MM.1S (cell line): ENCODE measurements at regions not wholly inside any gene's neighbourhood (a gene's known extent, or its start where the extent isn't known, plus 50 kb on each side); places are given as distances from the start of the nearest gene placed in this dataset.

Experiments
- DNase-seq: peaks from one replicate; pipeline ENCODE4 v3.0.0-alpha.2; 2015
- H2AFZ ChIP-seq: fragments of 300-600 bp; sonication (generic); 2 replicates; pipeline ENCODE4 v1.6.0; 2016; ENCODE audit warnings: antibody characterized with exemption, low read length
- H3F3A ChIP-seq: fragments of 300-600 bp; sonication (generic); 2 replicates; pipeline ENCODE4 v1.6.1; 2016; ENCODE audit warnings: mild to moderate bottlenecking, antibody characterized with exemption, low read length, moderate library complexity, mixed read lengths; ENCODE audit not compliant: insufficient read depth
- H3K27ac ChIP-seq: fragments of 300-600 bp; sonication (generic); 2 replicates; pipeline ENCODE4 v1.5.1; 2016; ENCODE audit warnings: mild to moderate bottlenecking, low read length
- H3K27me3 ChIP-seq: fragments of 300-600 bp; sonication (generic); replicated peaks from 2 replicates; pipeline ENCODE4 v1.6.0; 2016; ENCODE audit warnings: low read length; ENCODE audit not compliant: insufficient read depth
- H3K36me3 ChIP-seq: fragments of 300-600 bp; sonication (generic); replicated peaks from 2 replicates; pipeline ENCODE4 v1.6.1; 2016; ENCODE audit warnings: mild to moderate bottlenecking, low read length, mixed read lengths; ENCODE audit not compliant: insufficient read depth
- H3K4me1 ChIP-seq: fragments of 300-600 bp; sonication (generic); 2 replicates; pipeline ENCODE4 v1.6.1; 2016; ENCODE audit warnings: low read length, mixed read lengths
- H3K4me2 ChIP-seq: fragments of 300-600 bp; sonication (generic); 2 replicates; pipeline ENCODE4 v1.6.0; 2016; ENCODE audit warnings: low read depth, low read length
- H3K4me3 ChIP-seq: fragments of 300-600 bp; sonication (generic); 2 replicates; pipeline ENCODE4 v1.5.1; 2016; ENCODE audit warnings: low read length, mixed read lengths
- H3K79me2 ChIP-seq: fragments of 300-600 bp; sonication (generic); 2 replicates; pipeline ENCODE4 v1.6.1; 2016; ENCODE audit warnings: mixed run types, low read length, mixed read lengths
- H3K9ac ChIP-seq: fragments of 300-600 bp; sonication (generic); 2 replicates; pipeline ENCODE4 v1.6.1; 2016; ENCODE audit warnings: low read length, mixed read lengths
- H3K9me2 ChIP-seq: fragments of 300-600 bp; sonication (generic); replicated peaks from 2 replicates; pipeline ENCODE4 v1.6.1; 2016; ENCODE audit warnings: mild to moderate bottlenecking, low read length, mixed read lengths; ENCODE audit not compliant: insufficient read depth
- H3K9me3 ChIP-seq: fragments of 300-600 bp; sonication (generic); replicated peaks from 2 replicates; pipeline ENCODE4 v1.6.1; 2016; ENCODE audit warnings: mild to moderate bottlenecking, low read length, mixed read lengths; ENCODE audit not compliant: insufficient read depth
- H4K20me1 ChIP-seq: fragments of 300-600 bp; sonication (generic); 2 replicates; pipeline ENCODE4 v1.6.1; 2016; ENCODE audit warnings: mild to moderate bottlenecking, low read length, moderate library complexity, mixed read lengths; ENCODE audit not compliant: insufficient read depth
- CTCF ChIP-seq: fragments of 300-600 bp; sonication (generic); IDR thresholded peaks from 2 replicates; pipeline ENCODE4 v1.5.1; 2016; ENCODE audit warnings: antibody characterized with exemption, low read length, mixed read lengths
- EZH2 ChIP-seq: fragments of 300-600 bp; sonication (generic); optimal IDR thresholded peaks from 2 replicates; pipeline ENCODE3; 2017; ENCODE audit warnings: low read depth, mild to moderate bottlenecking, antibody characterized with exemption, low read length, mixed read lengths
- EZH2phosphoT487 ChIP-seq: fragments of 300-600 bp; sonication (generic); IDR thresholded peaks from 2 replicates; pipeline ENCODE4 v1.6.1; 2018; ENCODE audit warnings: antibody characterized with exemption, low read length

- H3K9me2 ChIP-seq: no peaks in the 10 kb centered on the region
- H2AFZ ChIP-seq: no peak overlapping the region
- no peak overlapping the region for H3K27ac ChIP-seq
- no peaks in the 10 kb centered on the region for H3K4me1 ChIP-seq
- H3K4me3 ChIP-seq: no peak overlapping the region
- no peak overlapping the region for H3K4me2 ChIP-seq
- H3K27me3 ChIP-seq: no peaks in the 10 kb centered on the region
- TF ChIP-seq EZH2 (no peak), CTCF (no peak), EZH2phosphoT487 (no peak)
- H4K20me1 ChIP-seq: no peaks in the 10 kb centered on the region
- no peaks in the 10 kb centered on the region for H3K36me3 ChIP-seq
- H3K9ac ChIP-seq: no peak overlapping the region
- no peak for DNase-seq
- H3F3A ChIP-seq: no peaks in the 10 kb centered on the region
- H3K9me3 ChIP-seq: no peaks in the 10 kb centered on the region
- no peaks in the 10 kb centered on the region for H3K79me2 ChIP-seq
Observed at GRCh38 chr17:51499897-51500296, 239.6 kb downstream of the UTP18 start.

- H3K4me1 ChIP-seq: no peaks in the 10 kb centered on the region
- no peak for TF ChIP-seq EZH2phosphoT487
- H3K9me3 ChIP-seq: no peaks in the 10 kb centered on the region
Observed at GRCh38 chr17:51500454-51500853, 240.1 kb downstream of the UTP18 start.

GRCh38 chr17:51505450-51505849, 245.1 kb downstream of the UTP18 start:
- DNase-seq: no peak
- Histone ChIP-seq H3K4me3 (no peak overlapping the region), H3K27me3 (no peaks in the 10 kb centered on the region), H2AFZ (no peak overlapping the region), H3K9me3 (no peaks in the 10 kb centered on the region), H3K9ac (no peak overlapping the region), H3K79me2 (no peaks in the 10 kb centered on the region), H3K9me2 (no peaks in the 10 kb centered on the region), H3F3A (no peaks in the 10 kb centered on the region), H4K20me1 (no peaks in the 10 kb centered on the region), H3K4me2 (no peak overlapping the region), H3K4me1 (no peaks in the 10 kb centered on the region), H3K36me3 (no peaks in the 10 kb centered on the region), H3K27ac (no peak overlapping the region)
- TF ChIP-seq CTCF: no peak
- no peak for TF ChIP-seq EZH2phosphoT487
- TF ChIP-seq EZH2: no peak

More at GRCh38 chr17:51500454-51500853, 240.1 kb downstream of the UTP18 start:
- no peaks in the 10 kb centered on the region for H3K9me2 ChIP-seq
- H3K4me2 ChIP-seq: no peak overlapping the region
- H3K27ac ChIP-seq: no peak overlapping the region
- no peaks in the 10 kb centered on the region for H3K27me3 ChIP-seq
- no peaks in the 10 kb centered on the region for H4K20me1 ChIP-seq
- no peaks in the 10 kb centered on the region for H3F3A ChIP-seq
- H3K79me2 ChIP-seq: no peaks in the 10 kb centered on the region
- H3K9ac ChIP-seq: no peak overlapping the region
- H2AFZ ChIP-seq: no peak overlapping the region
- H3K4me3 ChIP-seq: no peak overlapping the region
- DNase-seq: no peak
- no peaks in the 10 kb centered on the region for H3K36me3 ChIP-seq

GRCh38 chr17:51507444-51507843, 247.1 kb downstream of the UTP18 start:
- Histone ChIP-seq H4K20me1 (no peaks in the 10 kb centered on the region), H3K9ac (no peak overlapping the region), H3K4me2 (no peak overlapping the region), H2AFZ (no peak overlapping the region), H3F3A (no peaks in the 10 kb centered on the region), H3K27me3 (no peaks in the 10 kb centered on the region), H3K36me3 (no peaks in the 10 kb centered on the region), H3K27ac (no peak overlapping the region), H3K79me2 (no peaks in the 10 kb centered on the region), H3K4me1 (no peaks in the 10 kb centered on the region), H3K9me3 (no peaks in the 10 kb centered on the region), H3K4me3 (no peak overlapping the region), H3K9me2 (no peaks in the 10 kb centered on the region)
- TF ChIP-seq CTCF (no peak), EZH2 (no peak), EZH2phosphoT487 (no peak)
- DNase-seq: no peak
